Liver (tissue), 8 donors: ENCODE measurements at regions not wholly inside any gene's neighbourhood (a gene's known extent, or its start where the extent isn't known, plus 50 kb on each side); places are given as distances from the start of the nearest gene placed in this dataset.

ENCODE experiments used
- DNase-seq: peaks from one replicate; pipeline ENCODE4 v3.0.0-alpha.2; 2017; ENCODE audit warnings: low spot score
- H3K27ac ChIP-seq, 2 donors: one replicate each; pipeline ENCODE4 v1.7.0; 2013; ENCODE audit warnings: inconsistent platforms in 2 of 2, low read length in 2 of 2, control low read depth in 1 of 2, low read depth in 1 of 2, mild to moderate bottlenecking in 1 of 2
- H3K27me3 ChIP-seq, 4 donors: one replicate each; pipeline versions ENCODE4 v1.6.1 to v1.7.0; 2013; ENCODE audit warnings: low read length in 3 of 4, inconsistent platforms in 1 of 4, mild to moderate bottlenecking in 1 of 4, moderate library complexity in 1 of 4; ENCODE audit not compliant: control insufficient read depth in 4 of 4, insufficient read depth in 4 of 4
- H3K36me3 ChIP-seq, 4 donors: one replicate each; pipeline versions ENCODE4 v1.6.1 to v1.7.0; 2013; ENCODE audit warnings: low read length in 3 of 4, mild to moderate bottlenecking in 3 of 4, low read depth in 1 of 4, moderate library complexity in 1 of 4; ENCODE audit not compliant: control insufficient read depth in 4 of 4, insufficient read depth in 3 of 4
- H3K4me1 ChIP-seq, 4 donors: one replicate each; pipeline versions ENCODE4 v1.6.1 to v1.7.0; 2013; ENCODE audit warnings: low read length in 3 of 4, mild to moderate bottlenecking in 3 of 4, moderate library complexity in 1 of 4; ENCODE audit not compliant: control insufficient read depth in 4 of 4, insufficient read depth in 4 of 4
- H3K4me3 ChIP-seq, 3 donors: one replicate each; pipeline versions ENCODE4 v1.6.1 to v1.7.0; 2013; ENCODE audit warnings: low read length in 3 of 3, control low read depth in 1 of 3, low read depth in 1 of 3, mild to moderate bottlenecking in 1 of 3
- H3K9ac ChIP-seq, 2 donors: one replicate each; pipeline ENCODE4 v1.7.0; 2013; ENCODE audit warnings: low read length in 2 of 2, mild to moderate bottlenecking in 2 of 2, moderate library complexity in 2 of 2, control low read depth in 1 of 2, low read depth in 1 of 2
- H3K9me3 ChIP-seq, 4 donors: one replicate each; pipeline versions ENCODE4 v1.6.1 to v1.7.0; 2013; ENCODE audit warnings: low read length in 3 of 4; ENCODE audit not compliant: control insufficient read depth in 4 of 4
- ATF3 ChIP-seq: IDR thresholded peaks from 2 replicates; pipeline ENCODE4 v1.6.1; 2016; ENCODE audit warnings: antibody characterized with exemption
- FOXA1 ChIP-seq: IDR thresholded peaks from 2 replicates; pipeline ENCODE4 v1.6.1; 2016; ENCODE audit warnings: antibody characterized with exemption
- FOXA2 ChIP-seq: IDR thresholded peaks from 2 replicates; pipeline ENCODE4 v1.6.1; 2016; ENCODE audit warnings: antibody characterized with exemption
- GABPA ChIP-seq, 2 donors: IDR thresholded peaks in 1 of 2; conservative IDR thresholded peaks in 1 of 2; 2 replicates each; pipeline ENCODE4 v1.6.1; 2016; ENCODE audit warnings: antibody characterized with exemption in 2 of 2, mild to moderate bottlenecking in 1 of 2, moderate library complexity in 1 of 2
- HNF4A ChIP-seq, 2 donors: conservative IDR thresholded peaks; 2 replicates each; pipeline ENCODE4 v1.6.1; 2016; ENCODE audit warnings: antibody characterized with exemption in 2 of 2, mild to moderate bottlenecking in 2 of 2
- HNF4G ChIP-seq: IDR thresholded peaks from 2 replicates; pipeline ENCODE4 v1.6.1; 2016; ENCODE audit warnings: antibody characterized with exemption
- JUND ChIP-seq, 2 donors: IDR thresholded peaks; 2 replicates each; pipeline ENCODE4 v1.6.1; 2016; ENCODE audit warnings: antibody characterized with exemption in 2 of 2
- NR2F2 ChIP-seq: IDR thresholded peaks from 2 replicates; pipeline ENCODE4 v1.6.1; 2016; ENCODE audit warnings: antibody characterized with exemption
- RAD21 ChIP-seq, 2 donors: IDR thresholded peaks; 2 replicates each; pipeline ENCODE4 v1.6.1; 2016; ENCODE audit warnings: antibody characterized with exemption in 2 of 2, mild to moderate bottlenecking in 2 of 2
- REST ChIP-seq: IDR thresholded peaks from 2 replicates; pipeline ENCODE4 v1.6.1; 2016; ENCODE audit warnings: antibody characterized with exemption, mild to moderate bottlenecking
- RXRA ChIP-seq, 2 donors: IDR thresholded peaks; 2 replicates each; pipeline ENCODE4 v1.6.1; 2017 to 2018; ENCODE audit warnings: antibody characterized with exemption in 2 of 2, mild to moderate bottlenecking in 1 of 2
- TAF1 ChIP-seq: conservative IDR thresholded peaks from 2 replicates; pipeline ENCODE4 v1.6.1; 2016; ENCODE audit warnings: antibody characterized with exemption, mild to moderate bottlenecking
- YY1 ChIP-seq: IDR thresholded peaks from 2 replicates; pipeline ENCODE4 v1.6.1; 2016; ENCODE audit warnings: antibody characterized with exemption, mild to moderate bottlenecking
- ZBTB33 ChIP-seq: IDR thresholded peaks from 2 replicates; pipeline ENCODE4 v1.6.1; 2016; ENCODE audit warnings: antibody characterized with exemption
- WGBS: extraction: QIAGEN DNeasy Blood & Tissue Kit; methylation state at CpG from one replicate; pipeline ENCODE4 v1.1.7; 2013; 5-methylcytosine and 5-hydroxymethylcytosine counted together
- TF ChIP-seq, protein P1 (sequence below): IDR thresholded peaks from 2 replicates; pipeline ENCODE4 v1.6.1; 2016; ENCODE audit warnings: antibody characterized with exemption
- TF ChIP-seq, protein P2 (sequence below): fragments of 150-350 bp; IDR thresholded peaks from 2 replicates; pipeline ENCODE4 v1.5.1; 2017; ENCODE audit warnings: improper control_type of control experiment, low read depth, low read length; ENCODE audit not compliant: missing input control
- donor health status: healthy.
- donor health status: healthy.
- donor health status: healthy.
- donor health status: healthy.
- donor health status: healthy.

DNA sequence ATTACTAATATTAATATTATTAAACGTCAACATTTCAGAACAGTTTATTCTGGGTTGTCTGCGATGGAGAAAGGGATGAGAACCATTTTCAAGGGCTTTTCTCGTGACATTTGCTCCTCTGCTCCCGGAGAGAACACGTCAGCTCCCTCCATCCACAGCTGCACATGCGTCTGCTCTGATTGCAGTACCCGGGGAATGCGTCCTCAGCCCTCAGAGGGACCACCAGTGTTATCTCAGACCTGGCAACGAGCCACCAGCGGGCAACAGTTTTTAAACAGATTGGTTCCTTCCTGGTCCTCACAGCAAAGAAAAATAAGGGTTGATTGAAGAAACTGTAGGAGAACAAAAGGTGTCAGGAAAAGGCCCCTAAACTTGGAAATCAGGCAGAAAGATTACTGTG, 202.2 kb upstream of the ADAMTS9 start:
- Histone ChIP-seq H3K9ac (no peak overlapping the region), H3K9me3 (no peaks in the 10 kb centered on the region), H3K4me1 (no peaks in the 10 kb centered on the region), H3K36me3 (no peaks in the 10 kb centered on the region), H3K27me3 (no peaks in the 10 kb centered on the region), H3K27ac (peak overlapping the region; percentile 15 to 35), H3K4me3 (no peak overlapping the region)
- 68% methylated on average over 10 of the region's 10 CpGs for WGBS
- TF ChIP-seq NR2F2 (peak; percentile 49), JUND (IDR thresholded peaks at IDR 0.05) (no peak)
- DNase-seq, result no peak

GRCh38 chr3:64888840-64889392, 201.1 kb upstream of the ADAMTS9 start:
- no peaks in the 10 kb centered on the region for H3K9me3 ChIP-seq
- H3K4me1 ChIP-seq, result no peaks in the 10 kb centered on the region
- H3K27ac ChIP-seq, result peak overlapping the region; percentile 12 to 25
- no peak overlapping the region for H3K9ac ChIP-seq
- WGBS, result 88% methylated on average over 3 of the region's 3 CpGs
- TF ChIP-seq, protein P1, sequence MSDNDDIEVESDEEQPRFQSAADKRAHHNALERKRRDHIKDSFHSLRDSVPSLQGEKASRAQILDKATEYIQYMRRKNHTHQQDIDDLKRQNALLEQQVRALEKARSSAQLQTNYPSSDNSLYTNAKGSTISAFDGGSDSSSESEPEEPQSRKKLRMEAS, result no peak
- TF ChIP-seq JUND (IDR thresholded peaks at IDR 0.05) (no peak), FOXA1 (no peak), ZBTB33 (no peak), RXRA (IDR thresholded peaks at IDR 0.05) (no peak), TAF1 (no peak), YY1 (no peak), RAD21 (IDR thresholded peaks at IDR 0.05) (no peak), HNF4A (conservative IDR thresholded peaks at IDR 0.05) (no peak), FOXA2 (no peak), GABPA (IDR thresholded peaks at IDR 0.05 in 1 of 2, conservative IDR thresholded peaks at IDR 0.05 in 1 of 2) (no peak), ATF3 (no peak), NR2F2 (no peak), HNF4G (no peak), REST (no peak)
- TF ChIP-seq, protein P2, sequence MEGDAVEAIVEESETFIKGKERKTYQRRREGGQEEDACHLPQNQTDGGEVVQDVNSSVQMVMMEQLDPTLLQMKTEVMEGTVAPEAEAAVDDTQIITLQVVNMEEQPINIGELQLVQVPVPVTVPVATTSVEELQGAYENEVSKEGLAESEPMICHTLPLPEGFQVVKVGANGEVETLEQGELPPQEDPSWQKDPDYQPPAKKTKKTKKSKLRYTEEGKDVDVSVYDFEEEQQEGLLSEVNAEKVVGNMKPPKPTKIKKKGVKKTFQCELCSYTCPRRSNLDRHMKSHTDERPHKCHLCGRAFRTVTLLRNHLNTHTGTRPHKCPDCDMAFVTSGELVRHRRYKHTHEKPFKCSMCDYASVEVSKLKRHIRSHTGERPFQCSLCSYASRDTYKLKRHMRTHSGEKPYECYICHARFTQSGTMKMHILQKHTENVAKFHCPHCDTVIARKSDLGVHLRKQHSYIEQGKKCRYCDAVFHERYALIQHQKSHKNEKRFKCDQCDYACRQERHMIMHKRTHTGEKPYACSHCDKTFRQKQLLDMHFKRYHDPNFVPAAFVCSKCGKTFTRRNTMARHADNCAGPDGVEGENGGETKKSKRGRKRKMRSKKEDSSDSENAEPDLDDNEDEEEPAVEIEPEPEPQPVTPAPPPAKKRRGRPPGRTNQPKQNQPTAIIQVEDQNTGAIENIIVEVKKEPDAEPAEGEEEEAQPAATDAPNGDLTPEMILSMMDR, result no peak
- no peaks in the 10 kb centered on the region for H3K27me3 ChIP-seq
- H3K36me3 ChIP-seq, result no peaks in the 10 kb centered on the region
- no peak for DNase-seq
- H3K4me3 ChIP-seq, result no peak overlapping the region
